ENCODE measurements at regions not wholly inside any gene's neighbourhood (a gene's known extent, or its start where the extent isn't known, plus 50 kb on each side); places are given as distances from the start of the nearest gene placed in this dataset.

DNA sequence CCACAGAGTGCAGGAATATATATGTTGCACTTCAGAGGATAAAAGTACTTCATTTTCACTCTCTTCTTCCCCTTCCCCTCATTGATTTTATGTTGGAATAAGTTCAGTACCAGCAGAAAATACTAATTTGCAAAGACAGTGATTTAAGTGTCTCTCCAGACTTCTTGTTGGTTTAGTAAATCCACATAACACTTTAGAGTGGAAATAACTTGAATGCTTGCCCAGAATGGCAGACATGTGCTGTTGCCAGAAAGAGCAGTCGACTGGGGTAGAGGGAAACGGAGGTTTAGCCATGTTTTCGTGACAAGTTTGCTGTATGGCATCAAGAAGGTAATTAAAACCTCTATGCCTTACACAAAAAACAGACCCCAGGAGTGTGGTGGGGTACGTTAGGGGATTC lies 246.0 kb upstream of the CXCR4 start:
- Mint-ChIP-seq H3K27ac (no peak overlapping the region), H3K9me3 (ENCODE audit: low read depth) (peaks cover 8% of the 10 kb centered on the region), H3K4me3 (ENCODE audit: low read depth) (no peak overlapping the region), H3K36me3 (ENCODE audit: insufficient read depth) (peaks cover 2% of the 10 kb centered on the region), H3K27me3 (no peaks in the 10 kb centered on the region), H3K4me1 (ENCODE audit: low read depth) (peaks cover 3% of the 10 kb centered on the region)
- no peak for TF ChIP-seq CTCF (IDR thresholded peaks at IDR 0.05; ENCODE audit: unreplicated experiment)
- DNase-seq (ENCODE audit: low spot score, unreplicated experiment): no peak

DNA sequence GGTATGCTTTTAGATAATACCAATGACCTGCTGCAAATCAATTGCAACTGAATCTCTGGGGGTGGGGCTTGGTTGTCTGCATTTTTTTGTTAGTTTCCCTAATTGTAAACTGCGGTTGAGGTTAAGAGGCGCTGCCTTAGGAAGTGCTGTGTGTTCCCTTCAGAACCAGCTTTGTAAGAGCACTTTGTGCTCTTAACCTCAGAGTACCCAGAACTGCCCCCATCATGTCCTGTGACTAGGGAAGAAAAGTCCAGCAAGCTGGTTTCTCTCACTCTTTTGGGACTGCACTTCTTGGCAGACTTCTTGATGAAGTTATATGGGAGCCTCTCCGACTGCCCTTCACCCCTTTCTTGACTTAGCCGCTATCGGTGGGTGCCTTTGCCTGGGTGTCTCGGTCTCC lies 245.5 kb upstream of the CXCR4 start:
- Mint-ChIP-seq H3K27ac (no peak overlapping the region), H3K9me3 (ENCODE audit: low read depth) (peaks cover 8% of the 10 kb centered on the region), H3K27me3 (no peaks in the 10 kb centered on the region), H3K36me3 (ENCODE audit: insufficient read depth) (peaks cover 2% of the 10 kb centered on the region), H3K4me1 (ENCODE audit: low read depth) (peaks cover 3% of the 10 kb centered on the region), H3K4me3 (ENCODE audit: low read depth) (no peak overlapping the region)
- no peak for TF ChIP-seq CTCF (IDR thresholded peaks at IDR 0.05; ENCODE audit: unreplicated experiment)
- no peak for DNase-seq (ENCODE audit: low spot score, unreplicated experiment)

- Mint-ChIP-seq H3K4me3 (ENCODE audit: low read depth) (no peak overlapping the region), H3K27me3 (no peaks in the 10 kb centered on the region), H3K4me1 (ENCODE audit: low read depth) (peaks cover 3% of the 10 kb centered on the region), H3K36me3 (ENCODE audit: insufficient read depth) (peaks cover 2% of the 10 kb centered on the region), H3K27ac (no peak overlapping the region), H3K9me3 (ENCODE audit: low read depth) (peaks cover 7% of the 10 kb centered on the region)
- no peak for TF ChIP-seq CTCF (IDR thresholded peaks at IDR 0.05; ENCODE audit: unreplicated experiment)
- DNase-seq (ENCODE audit: low spot score, unreplicated experiment): no peak
Observed at GRCh38 chr2:136362676-136363390, 244.9 kb upstream of the CXCR4 start.

GRCh38 chr2:136361521-136361920 lies 243.6 kb upstream of the CXCR4 start:
- H3K4me3 Mint-ChIP-seq (ENCODE audit: low read depth): no peak overlapping the region
- no peak overlapping the region for H3K27ac Mint-ChIP-seq
- no peak for DNase-seq (ENCODE audit: low spot score, unreplicated experiment)
- no peaks in the 10 kb centered on the region for H3K36me3 Mint-ChIP-seq (ENCODE audit: insufficient read depth)
- H3K9me3 Mint-ChIP-seq (ENCODE audit: low read depth): no peaks in the 10 kb centered on the region
- no peaks in the 10 kb centered on the region for H3K27me3 Mint-ChIP-seq
- TF ChIP-seq CTCF (IDR thresholded peaks at IDR 0.05; ENCODE audit: unreplicated experiment): no peak
- peaks cover 3% of the 10 kb centered on the region for H3K4me1 Mint-ChIP-seq (ENCODE audit: low read depth)

DNA sequence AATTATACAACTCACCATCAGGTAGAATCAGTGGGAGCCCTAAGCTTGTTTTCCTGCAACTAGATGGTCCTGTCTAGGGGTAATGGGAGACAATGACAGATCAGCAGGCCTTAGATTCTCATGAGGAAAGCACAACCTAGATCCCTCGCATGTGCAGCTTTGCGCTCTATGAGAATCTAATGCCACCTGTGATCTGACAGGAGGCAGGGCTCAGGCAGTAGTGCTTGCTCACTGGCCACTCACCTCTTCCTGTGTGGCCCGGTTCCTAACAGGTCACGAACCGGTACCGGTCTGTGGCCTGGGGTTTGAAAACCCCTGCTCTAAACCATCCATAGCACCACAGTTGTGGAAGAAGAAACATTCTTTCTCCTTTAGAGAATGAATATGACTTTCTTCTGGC lies 242.8 kb upstream of the CXCR4 start:
- no peaks in the 10 kb centered on the region for H3K27me3 Mint-ChIP-seq
- no peaks in the 10 kb centered on the region for H3K9me3 Mint-ChIP-seq (ENCODE audit: low read depth)
- peaks cover 6% of the 10 kb centered on the region for H3K4me1 Mint-ChIP-seq (ENCODE audit: low read depth)
- TF ChIP-seq CTCF (IDR thresholded peaks at IDR 0.05; ENCODE audit: unreplicated experiment): no peak
- DNase-seq (ENCODE audit: low spot score, unreplicated experiment): no peak
- peak overlapping the region; percentile 21 for H3K27ac Mint-ChIP-seq
- no peak overlapping the region for H3K4me3 Mint-ChIP-seq (ENCODE audit: low read depth)
- no peaks in the 10 kb centered on the region for H3K36me3 Mint-ChIP-seq (ENCODE audit: insufficient read depth)
